ENCODE measurements at regions not wholly inside any gene's neighbourhood (a gene's known extent, or its start where the extent isn't known, plus 50 kb on each side); places are given as distances from the start of the nearest gene placed in this dataset.

DNA sequence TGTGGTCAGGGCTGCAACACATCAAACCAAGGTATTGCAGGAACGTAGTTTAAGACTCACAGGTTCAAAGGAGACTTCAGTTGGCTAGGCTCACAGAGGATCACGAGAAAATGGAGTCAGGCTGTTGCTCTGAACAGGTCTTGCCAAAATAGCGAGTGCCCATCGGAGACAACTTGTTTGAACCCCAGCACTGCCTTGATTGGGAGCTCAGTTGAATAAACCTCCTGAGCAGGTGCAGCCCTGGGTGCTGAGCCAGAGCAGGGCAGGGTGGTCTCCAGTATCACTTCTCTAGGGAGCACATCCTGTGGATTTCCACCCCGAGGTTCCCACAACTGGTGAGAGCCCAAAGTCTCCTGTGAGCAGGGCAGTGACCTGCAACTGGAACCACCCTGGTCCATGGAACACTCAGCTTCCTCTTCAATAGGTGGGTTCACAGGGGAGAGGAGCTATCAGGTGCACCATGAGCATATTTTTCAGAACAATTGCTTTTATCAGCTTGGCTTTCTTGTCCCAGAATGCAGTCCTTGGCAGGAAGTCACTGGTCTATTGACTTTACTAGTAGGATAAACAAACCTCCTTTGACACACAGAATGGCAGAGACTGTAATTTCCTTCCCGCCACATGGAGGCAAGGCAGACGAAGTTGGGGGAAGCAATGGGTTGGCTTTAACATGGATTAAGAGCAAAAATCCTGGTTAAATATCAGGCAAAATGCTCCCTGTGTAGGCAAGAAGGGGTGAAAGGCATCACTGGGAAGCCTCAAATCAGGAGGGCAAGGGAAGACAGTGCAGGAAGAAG is 267.7 kb upstream of the FOXQ1 start:
- Histone ChIP-seq H3K4me3 (ENCODE audit: low read depth, low read length) (no peak overlapping the region), H3K4me1 (ENCODE audit: control insufficient read depth, insufficient read depth, low read length) (peaks cover 5% of the 10 kb centered on the region), H3K36me3 (ENCODE audit: control insufficient read depth in 2 of 2, insufficient read depth in 1 of 2, low read length in 2 of 2) (no peaks in the 10 kb centered on the region), H3K27ac (ENCODE audit: extremely low read depth, low read depth, low read length) (no peak overlapping the region), H3K9me3 (ENCODE audit: control insufficient read depth, insufficient read depth, low read depth, low read length) (no peaks in the 10 kb centered on the region)
- POLR2A ChIA-PET, result no interaction called here
- TF ChIP-seq RBAK (tag by site-specific recombination; IDR thresholded peaks at IDR 0.05) (no peak), BCL11A (tag by site-specific recombination; IDR thresholded peaks at IDR 0.05; ENCODE audit: low read depth) (no peak), SP2 (tag by site-specific recombination; IDR thresholded peaks at IDR 0.05) (no peak), ZNF555 (tag by site-specific recombination; conservative IDR thresholded peaks at IDR 0.05) (no peak), ZNF341 (tag by site-specific recombination; IDR thresholded peaks at IDR 0.05; ENCODE audit: low read depth) (no peak), ZNF24 (tag by site-specific recombination; IDR thresholded peaks at IDR 0.05) (no peak), ZNF777 (tag by site-specific recombination; IDR thresholded peaks at IDR 0.05; ENCODE audit: borderline replicate concordance) (no peak), ZNF138 (tag by site-specific recombination; IDR thresholded peaks at IDR 0.05; ENCODE audit: borderline replicate concordance) (no peak), TCF7L2 (IDR thresholded peaks at IDR 0.05; ENCODE audit: borderline replicate concordance, low read depth, low read length) (no peak)
- TF ChIP-seq, protein P1, sequence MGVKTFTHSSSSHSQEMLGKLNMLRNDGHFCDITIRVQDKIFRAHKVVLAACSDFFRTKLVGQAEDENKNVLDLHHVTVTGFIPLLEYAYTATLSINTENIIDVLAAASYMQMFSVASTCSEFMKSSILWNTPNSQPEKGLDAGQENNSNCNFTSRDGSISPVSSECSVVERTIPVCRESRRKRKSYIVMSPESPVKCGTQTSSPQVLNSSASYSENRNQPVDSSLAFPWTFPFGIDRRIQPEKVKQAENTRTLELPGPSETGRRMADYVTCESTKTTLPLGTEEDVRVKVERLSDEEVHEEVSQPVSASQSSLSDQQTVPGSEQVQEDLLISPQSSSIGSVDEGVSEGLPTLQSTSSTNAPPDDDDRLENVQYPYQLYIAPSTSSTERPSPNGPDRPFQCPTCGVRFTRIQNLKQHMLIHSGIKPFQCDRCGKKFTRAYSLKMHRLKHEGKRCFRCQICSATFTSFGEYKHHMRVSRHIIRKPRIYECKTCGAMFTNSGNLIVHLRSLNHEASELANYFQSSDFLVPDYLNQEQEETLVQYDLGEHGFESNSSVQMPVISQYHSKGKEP (tag by site-specific recombination; IDR thresholded peaks at IDR 0.05), result no peak
- TF ChIP-seq, protein P2, sequence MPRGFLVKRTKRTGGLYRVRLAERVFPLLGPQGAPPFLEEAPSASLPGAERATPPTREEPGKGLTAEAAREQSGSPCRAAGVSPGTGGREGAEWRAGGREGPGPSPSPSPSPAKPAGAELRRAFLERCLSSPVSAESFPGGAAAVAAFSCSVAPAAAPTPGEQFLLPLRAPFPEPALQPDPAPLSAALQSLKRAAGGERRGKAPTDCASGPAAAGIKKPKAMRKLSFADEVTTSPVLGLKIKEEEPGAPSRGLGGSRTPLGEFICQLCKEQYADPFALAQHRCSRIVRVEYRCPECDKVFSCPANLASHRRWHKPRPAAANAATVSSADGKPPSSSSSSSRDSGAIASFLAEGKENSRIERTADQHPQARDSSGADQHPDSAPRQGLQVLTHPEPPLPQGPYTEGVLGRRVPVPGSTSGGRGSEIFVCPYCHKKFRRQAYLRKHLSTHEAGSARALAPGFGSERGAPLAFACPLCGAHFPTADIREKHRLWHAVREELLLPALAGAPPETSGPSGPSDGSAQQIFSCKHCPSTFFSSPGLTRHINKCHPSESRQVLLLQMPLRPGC (tag by site-specific recombination; IDR thresholded peaks at IDR 0.05), result no peak
- TF ChIP-seq, protein P3, sequence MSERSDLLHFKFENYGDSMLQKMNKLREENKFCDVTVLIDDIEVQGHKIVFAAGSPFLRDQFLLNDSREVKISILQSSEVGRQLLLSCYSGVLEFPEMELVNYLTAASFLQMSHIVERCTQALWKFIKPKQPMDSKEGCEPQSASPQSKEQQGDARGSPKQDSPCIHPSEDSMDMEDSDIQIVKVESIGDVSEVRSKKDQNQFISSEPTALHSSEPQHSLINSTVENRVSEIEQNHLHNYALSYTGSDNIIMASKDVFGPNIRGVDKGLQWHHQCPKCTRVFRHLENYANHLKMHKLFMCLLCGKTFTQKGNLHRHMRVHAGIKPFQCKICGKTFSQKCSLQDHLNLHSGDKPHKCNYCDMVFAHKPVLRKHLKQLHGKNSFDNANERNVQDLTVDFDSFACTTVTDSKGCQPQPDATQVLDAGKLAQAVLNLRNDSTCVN (tag by site-specific recombination; optimal IDR thresholded peaks at IDR 0.05), result no peak
- CTCF ChIA-PET, result no interaction called here

- no peak overlapping the region for H3K27ac ChIP-seq (ENCODE audit: extremely low read depth, low read depth, low read length)
- ChIA-PET CTCF (no interaction called here), POLR2A (no interaction called here)
Observed at GRCh38 chr6:1043458-1043836, 268.5 kb upstream of the FOXQ1 start.

More at GRCh38 chr6:1043458-1043836, 268.5 kb upstream of the FOXQ1 start:
- H3K36me3 ChIP-seq (ENCODE audit: control insufficient read depth in 2 of 2, insufficient read depth in 1 of 2, low read length in 2 of 2), result no peaks in the 10 kb centered on the region
- TF ChIP-seq PRDM1 (tag by site-specific recombination; IDR thresholded peaks at IDR 0.05) (no peak), ZNF529 (tag by site-specific recombination; IDR thresholded peaks at IDR 0.05; ENCODE audit: insufficient replicate concordance) (no peak), ZNF366 (tag by site-specific recombination; conservative IDR thresholded peaks at IDR 0.05) (no peak), ZNF2 (tag by site-specific recombination; IDR thresholded peaks at IDR 0.05) (no peak), ZNF658 (tag by site-specific recombination; IDR thresholded peaks at IDR 0.05) (no peak), MZF1 (tag by site-specific recombination; IDR thresholded peaks at IDR 0.05; ENCODE audit: borderline replicate concordance) (no peak)
- TF ChIP-seq, protein P4, sequence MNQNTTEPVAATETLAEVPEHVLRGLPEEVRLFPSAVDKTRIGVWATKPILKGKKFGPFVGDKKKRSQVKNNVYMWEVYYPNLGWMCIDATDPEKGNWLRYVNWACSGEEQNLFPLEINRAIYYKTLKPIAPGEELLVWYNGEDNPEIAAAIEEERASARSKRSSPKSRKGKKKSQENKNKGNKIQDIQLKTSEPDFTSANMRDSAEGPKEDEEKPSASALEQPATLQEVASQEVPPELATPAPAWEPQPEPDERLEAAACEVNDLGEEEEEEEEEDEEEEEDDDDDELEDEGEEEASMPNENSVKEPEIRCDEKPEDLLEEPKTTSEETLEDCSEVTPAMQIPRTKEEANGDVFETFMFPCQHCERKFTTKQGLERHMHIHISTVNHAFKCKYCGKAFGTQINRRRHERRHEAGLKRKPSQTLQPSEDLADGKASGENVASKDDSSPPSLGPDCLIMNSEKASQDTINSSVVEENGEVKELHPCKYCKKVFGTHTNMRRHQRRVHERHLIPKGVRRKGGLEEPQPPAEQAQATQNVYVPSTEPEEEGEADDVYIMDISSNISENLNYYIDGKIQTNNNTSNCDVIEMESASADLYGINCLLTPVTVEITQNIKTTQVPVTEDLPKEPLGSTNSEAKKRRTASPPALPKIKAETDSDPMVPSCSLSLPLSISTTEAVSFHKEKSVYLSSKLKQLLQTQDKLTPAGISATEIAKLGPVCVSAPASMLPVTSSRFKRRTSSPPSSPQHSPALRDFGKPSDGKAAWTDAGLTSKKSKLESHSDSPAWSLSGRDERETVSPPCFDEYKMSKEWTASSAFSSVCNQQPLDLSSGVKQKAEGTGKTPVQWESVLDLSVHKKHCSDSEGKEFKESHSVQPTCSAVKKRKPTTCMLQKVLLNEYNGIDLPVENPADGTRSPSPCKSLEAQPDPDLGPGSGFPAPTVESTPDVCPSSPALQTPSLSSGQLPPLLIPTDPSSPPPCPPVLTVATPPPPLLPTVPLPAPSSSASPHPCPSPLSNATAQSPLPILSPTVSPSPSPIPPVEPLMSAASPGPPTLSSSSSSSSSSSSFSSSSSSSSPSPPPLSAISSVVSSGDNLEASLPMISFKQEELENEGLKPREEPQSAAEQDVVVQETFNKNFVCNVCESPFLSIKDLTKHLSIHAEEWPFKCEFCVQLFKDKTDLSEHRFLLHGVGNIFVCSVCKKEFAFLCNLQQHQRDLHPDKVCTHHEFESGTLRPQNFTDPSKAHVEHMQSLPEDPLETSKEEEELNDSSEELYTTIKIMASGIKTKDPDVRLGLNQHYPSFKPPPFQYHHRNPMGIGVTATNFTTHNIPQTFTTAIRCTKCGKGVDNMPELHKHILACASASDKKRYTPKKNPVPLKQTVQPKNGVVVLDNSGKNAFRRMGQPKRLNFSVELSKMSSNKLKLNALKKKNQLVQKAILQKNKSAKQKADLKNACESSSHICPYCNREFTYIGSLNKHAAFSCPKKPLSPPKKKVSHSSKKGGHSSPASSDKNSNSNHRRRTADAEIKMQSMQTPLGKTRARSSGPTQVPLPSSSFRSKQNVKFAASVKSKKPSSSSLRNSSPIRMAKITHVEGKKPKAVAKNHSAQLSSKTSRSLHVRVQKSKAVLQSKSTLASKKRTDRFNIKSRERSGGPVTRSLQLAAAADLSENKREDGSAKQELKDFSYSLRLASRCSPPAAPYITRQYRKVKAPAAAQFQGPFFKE (tag by site-specific recombination; IDR thresholded peaks at IDR 0.05; ENCODE audit: borderline replicate concordance), result no peak
- peaks cover 5% of the 10 kb centered on the region for H3K4me1 ChIP-seq (ENCODE audit: control insufficient read depth, insufficient read depth, low read length)
- no peak overlapping the region for H3K4me3 ChIP-seq (ENCODE audit: low read depth, low read length)
- H3K9me3 ChIP-seq (ENCODE audit: control insufficient read depth, insufficient read depth, low read depth, low read length), result no peaks in the 10 kb centered on the region
